ENCODE measurements at regions not wholly inside any gene's neighbourhood (a gene's known extent, or its start where the extent isn't known, plus 50 kb on each side); places are given as distances from the start of the nearest gene placed in this dataset.

DNA sequence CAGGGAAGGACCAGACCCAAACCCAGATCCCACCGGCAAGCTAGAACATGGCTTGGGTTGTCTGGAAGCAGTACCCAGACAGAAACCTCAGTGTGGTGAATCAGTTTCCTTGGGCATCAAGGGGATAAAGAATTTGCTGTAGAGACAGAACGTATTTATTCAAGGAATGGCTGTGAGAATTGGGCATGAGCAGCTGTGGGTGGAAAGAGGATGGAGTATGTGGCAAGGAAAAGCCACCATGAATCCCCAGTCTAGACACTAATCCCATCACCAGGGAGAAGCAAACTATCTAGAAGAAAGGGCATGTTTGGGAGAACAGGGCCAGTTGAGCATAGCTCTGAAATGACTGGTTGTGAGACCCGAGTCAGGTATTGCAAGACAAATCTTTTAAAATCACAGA, 109.2 kb downstream of the TOMM20 start:
- peak overlapping the region; percentile 33 for H3K4me3 Mint-ChIP-seq
- peak overlapping the region; percentile 27 for H3K27ac Mint-ChIP-seq
- peaks cover 76% of the 10 kb centered on the region for H3K4me1 Mint-ChIP-seq
- H3K9me3 Mint-ChIP-seq: peaks cover 8% of the 10 kb centered on the region
- peaks cover 6% of the 10 kb centered on the region for H3K36me3 Mint-ChIP-seq
- ATAC-seq (no peak), DNase-seq (ENCODE audit: low spot score in 2 of 2) (no peak)

DNA sequence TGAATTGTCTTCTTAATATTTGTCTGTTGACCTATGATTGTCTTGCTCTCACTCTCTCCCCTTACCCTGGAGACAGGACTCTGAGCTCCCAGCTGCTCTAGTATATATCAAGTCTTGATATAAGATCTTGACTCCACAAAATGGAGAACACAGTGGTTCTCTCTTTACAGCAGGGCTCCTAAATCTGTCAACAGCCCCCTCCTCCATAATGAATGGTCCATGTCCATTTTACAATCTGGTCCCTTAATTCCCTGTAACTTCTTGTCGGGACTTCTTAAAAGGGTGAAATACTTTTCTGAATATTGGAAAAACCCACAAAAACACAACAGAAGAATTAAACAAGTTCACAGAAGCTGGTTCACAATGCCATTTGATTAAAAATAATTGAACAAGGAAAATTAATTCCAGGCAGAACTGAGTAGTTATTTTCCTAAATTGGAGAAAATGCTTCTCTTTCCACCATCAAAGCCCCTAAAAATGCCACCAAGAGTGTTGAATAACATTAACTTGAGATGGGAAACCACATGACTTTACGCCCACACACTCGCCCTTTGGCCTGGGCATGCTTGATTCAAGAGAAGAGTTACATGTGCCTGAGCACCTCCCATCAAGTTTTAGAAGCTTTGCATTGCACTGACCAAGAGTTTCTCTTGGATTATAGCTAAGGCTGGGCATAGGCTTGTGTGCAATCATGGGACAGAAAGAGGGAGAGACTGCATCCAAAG, 109.8 kb downstream of the TOMM20 start:
- ATAC-seq (no peak), DNase-seq (ENCODE audit: low spot score in 2 of 2) (no peak)
- peaks cover 9% of the 10 kb centered on the region for H3K9me3 Mint-ChIP-seq
- H3K4me3 Mint-ChIP-seq: peak overlapping the region; percentile 33
- H3K36me3 Mint-ChIP-seq: peaks cover 6% of the 10 kb centered on the region
- peak overlapping the region; percentile 27 for H3K27ac Mint-ChIP-seq
- H3K4me1 Mint-ChIP-seq: peaks cover 80% of the 10 kb centered on the region

DNA sequence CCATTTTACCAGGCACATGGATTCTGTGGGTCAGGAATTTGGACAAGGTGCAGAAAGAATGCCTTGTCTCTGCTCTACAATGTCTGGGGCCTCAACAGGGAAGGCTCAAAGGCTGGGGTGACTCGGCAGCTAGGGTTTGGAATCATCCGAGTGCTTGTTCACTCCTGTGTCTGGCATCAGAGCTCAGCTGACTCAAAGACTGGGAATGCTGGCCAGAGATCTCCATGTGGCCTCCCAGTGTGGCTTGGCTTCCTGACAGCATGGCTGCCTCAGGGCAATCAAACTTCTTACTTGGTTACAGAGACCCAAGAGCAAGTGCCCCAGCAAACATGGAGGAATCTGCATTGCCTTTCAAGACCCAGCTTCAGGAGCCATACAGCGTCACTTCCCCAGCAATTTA, 110.5 kb downstream of the TOMM20 start:
- Mint-ChIP-seq H3K9me3 (peaks cover 9% of the 10 kb centered on the region), H3K27ac (peak overlapping the region; percentile 27), H3K4me1 (peaks cover 78% of the 10 kb centered on the region), H3K4me3 (no peak overlapping the region), H3K36me3 (peaks cover 6% of the 10 kb centered on the region)
- DNase-seq (ENCODE audit: low spot score in 2 of 2) (no peak), ATAC-seq (no peak)

DNA sequence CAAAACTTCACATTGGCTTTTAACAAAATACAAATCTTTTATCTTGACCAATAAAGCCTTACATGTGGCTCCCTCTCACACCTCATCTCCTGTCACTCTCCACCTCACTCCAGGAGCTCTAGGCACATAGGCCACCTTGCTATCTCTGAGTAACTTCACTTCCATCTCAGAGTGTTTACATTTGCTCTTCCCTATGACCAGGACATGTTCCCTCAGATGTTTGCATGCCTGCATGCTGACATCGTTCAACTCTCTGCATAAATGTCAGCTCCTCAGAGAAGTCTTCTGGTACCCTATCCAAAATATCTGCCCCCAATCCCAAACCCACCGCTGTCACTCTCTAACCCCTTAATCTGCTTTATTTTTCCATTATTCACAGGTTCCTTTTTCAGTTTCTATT, 110.9 kb downstream of the TOMM20 start:
- ATAC-seq (no peak), DNase-seq (ENCODE audit: low spot score in 2 of 2) (no peak)
- Mint-ChIP-seq H3K36me3 (peaks cover 6% of the 10 kb centered on the region), H3K27ac (no peak overlapping the region), H3K4me3 (no peak overlapping the region), H3K4me1 (peaks cover 78% of the 10 kb centered on the region), H3K9me3 (peaks cover 9% of the 10 kb centered on the region)

DNA sequence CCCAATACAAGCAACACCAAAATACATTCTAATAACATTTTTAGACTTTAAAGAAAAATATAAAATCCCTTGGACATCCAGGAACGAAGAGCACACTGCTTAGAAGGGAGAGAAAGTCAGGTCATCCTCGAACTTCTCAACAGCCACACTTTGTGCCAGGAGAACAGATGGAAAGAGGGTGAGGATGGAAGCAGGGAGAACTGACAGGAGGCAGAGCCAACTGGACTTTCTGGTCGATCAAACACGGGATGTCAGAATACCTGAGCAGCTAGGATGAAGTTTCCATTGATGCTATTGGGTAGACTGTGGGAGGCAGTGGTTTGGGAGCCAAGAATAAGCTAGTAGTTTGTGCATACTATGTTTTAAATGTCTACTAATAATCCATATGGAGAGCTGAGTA, 111.4 kb downstream of the TOMM20 start:
- Mint-ChIP-seq H3K4me3 (no peak overlapping the region), H3K36me3 (peaks cover 10% of the 10 kb centered on the region), H3K9me3 (peaks cover 9% of the 10 kb centered on the region), H3K27ac (peak overlapping the region; percentile 8), H3K4me1 (peaks cover 78% of the 10 kb centered on the region)
- no peak for DNase-seq (ENCODE audit: low spot score in 2 of 2)
- ATAC-seq: no peak

DNA sequence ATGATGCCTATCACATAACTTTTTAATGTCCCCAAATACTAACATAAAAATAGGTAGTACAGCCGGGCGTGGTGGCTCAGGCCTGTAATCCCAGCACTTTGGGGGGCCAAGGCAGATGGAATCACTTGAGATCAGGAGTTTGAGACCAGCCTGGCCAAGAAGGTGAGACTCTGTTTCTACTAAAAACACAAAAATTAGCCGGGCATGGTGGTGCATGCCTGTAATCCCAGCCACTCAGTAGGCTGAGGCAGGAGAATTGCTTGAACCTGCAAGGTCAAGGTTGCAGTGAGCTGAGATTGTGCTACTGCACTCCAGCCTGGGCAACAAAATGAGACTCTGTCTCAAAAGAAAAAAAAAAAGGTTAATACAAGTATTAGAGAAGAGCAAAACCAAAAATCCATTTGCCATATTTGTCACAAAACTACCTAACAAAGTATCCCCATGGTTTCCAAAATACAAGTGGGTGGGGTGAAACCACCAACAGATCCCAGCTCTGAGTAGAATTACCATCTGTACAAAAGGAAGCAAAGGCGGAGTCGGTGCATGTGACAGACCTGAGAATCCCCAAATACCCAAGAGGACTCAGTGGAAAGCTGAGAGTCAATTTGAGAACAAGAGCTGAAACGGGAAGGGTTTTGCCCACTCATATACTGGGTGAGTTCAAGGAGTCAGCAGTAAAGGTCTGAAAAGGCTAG, 113.2 kb downstream of the TOMM20 start:
- ATAC-seq (peak; percentile 58), DNase-seq (ENCODE audit: low spot score in 2 of 2) (peak in 1 of 2 donors; percentile 84)
- Mint-ChIP-seq H3K36me3 (peaks cover 27% of the 10 kb centered on the region), H3K4me1 (peaks cover 91% of the 10 kb centered on the region), H3K27ac (peak overlapping the region; percentile 85), H3K4me3 (peak overlapping the region; percentile 43), H3K9me3 (peaks cover 9% of the 10 kb centered on the region)

DNA sequence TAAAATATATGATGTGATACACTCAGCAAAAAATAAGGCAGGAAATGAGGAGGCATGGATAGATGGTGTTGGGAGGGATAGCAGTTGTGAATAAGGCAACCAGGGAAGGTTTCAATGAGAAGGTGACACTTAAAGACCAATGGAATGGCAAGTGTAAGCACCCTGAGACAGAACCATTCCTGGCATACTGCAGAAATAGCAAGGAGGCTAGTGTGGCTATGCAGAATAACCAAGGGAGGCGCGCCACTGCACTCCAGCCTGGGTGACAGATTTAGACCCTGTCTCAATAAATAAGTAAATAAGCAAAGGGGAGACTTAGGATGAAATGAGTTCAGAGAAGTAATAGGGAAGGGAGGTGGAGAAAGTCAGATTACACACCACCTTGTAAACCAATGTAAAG, 113.9 kb downstream of the TOMM20 start:
- Mint-ChIP-seq H3K27ac (peak overlapping the region; percentile 85), H3K4me1 (peaks cover 91% of the 10 kb centered on the region), H3K9me3 (peaks cover 10% of the 10 kb centered on the region), H3K4me3 (peak overlapping the region; percentile 43), H3K36me3 (peaks cover 29% of the 10 kb centered on the region)
- no peak for DNase-seq (ENCODE audit: low spot score in 2 of 2)
- ATAC-seq: no peak

DNA sequence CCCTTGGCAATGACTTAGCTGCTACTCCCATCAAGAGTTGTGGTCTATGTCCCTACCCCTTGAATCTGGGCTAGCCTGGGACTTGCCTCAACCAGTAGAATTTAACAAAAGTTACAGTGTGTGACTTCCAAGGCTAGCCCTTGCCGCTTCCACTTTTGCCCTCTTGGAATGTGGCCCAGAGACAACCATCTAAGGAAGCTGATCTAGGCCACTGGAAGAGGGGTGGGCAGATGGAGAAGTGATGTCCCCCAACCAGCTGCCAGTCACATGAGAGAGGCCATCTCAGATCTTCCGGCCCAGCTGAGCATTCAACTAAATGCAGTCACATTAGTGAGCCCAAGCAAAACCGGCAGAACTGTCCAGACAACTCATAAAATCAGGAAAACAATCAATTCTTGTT, 115.1 kb downstream of the TOMM20 start:
- DNase-seq (ENCODE audit: low spot score in 2 of 2) (no peak), ATAC-seq (no peak)
- Mint-ChIP-seq H3K4me1 (peaks cover 91% of the 10 kb centered on the region), H3K27ac (peak overlapping the region; percentile 91), H3K4me3 (no peak overlapping the region), H3K9me3 (peaks cover 8% of the 10 kb centered on the region), H3K36me3 (peaks cover 34% of the 10 kb centered on the region)

DNA sequence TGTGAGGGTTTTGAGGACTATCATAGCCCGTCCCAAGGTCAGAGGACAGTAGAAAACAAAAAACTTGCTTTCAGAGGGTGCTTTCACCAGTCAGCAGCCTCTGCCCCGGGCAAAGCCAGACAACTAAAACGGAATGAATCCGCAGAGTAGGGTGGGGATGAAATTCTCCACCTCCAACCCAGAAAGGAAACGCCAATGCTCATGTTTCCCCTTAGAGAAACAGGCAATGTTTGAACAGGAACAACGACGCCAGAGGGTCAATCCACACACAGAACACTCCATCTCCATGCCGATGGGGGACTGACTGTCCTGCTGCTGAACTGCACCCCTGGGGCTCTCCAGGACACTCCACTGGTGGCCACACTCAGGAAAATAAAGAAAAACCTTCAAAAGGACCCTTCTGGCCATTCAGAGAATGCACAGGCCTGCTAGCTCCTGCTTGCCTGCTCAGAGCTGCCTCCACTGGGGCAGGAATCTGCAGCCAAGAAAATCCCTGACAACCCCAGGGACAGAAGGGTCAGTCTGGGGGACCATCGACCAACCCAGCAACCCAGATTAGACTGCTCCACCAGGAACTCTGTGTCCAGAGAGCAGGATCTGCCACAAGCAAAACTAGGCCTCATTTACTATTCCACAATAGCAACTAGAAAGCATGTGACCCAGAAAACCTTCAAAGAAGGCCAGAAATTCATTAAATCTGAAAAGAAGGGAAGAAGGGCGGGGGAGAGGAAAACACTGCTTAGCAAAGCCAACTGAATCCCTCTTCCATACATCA, 116.0 kb downstream of the TOMM20 start:
- H3K4me3 Mint-ChIP-seq: peak overlapping the region; percentile 47

DNA sequence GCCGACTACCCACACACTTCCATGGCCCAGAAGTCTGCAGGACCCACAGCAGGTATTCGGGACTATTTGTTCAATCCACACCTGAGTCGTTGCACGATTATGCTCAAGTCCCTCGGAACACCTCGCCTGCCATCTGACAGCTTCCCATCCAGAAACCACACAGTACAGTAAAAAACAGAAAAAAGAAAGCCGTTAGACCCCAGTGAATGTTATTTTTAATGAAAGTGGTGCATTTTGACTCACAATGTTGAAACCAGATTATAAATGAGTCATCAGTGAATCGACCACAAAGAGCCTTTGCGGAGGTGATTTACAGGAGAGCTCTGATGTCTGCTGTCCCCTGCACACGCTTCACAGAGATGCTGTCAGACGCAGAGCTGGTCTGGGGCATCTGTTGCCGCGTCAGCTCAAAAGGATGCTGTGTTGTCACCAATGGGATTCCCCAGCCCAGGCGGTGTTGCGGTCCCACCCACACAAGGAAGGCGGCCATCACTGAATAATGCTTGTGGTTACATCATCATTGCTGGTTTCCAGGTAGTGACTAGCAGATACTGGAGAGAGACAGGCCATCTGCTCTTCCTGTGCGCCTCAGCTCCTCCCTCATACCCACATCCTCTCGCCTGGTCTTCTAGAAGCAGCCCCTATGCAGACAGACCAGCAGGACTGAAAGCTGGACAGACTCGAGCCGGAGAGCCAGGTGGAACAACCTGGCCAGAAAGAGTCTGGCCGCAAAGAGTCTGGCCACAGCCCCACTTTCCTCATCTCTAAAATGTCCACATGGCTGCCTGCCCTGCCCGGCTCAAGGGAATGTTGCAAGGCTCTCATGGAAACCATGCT, 116.8 kb downstream of the TOMM20 start:
- Mint-ChIP-seq H3K9me3 (peaks cover 6% of the 10 kb centered on the region), H3K4me1 (peaks cover 84% of the 10 kb centered on the region), H3K27ac (peak overlapping the region; percentile 91), H3K4me3 (peak overlapping the region; percentile 47), H3K36me3 (peaks cover 38% of the 10 kb centered on the region)
- ATAC-seq (peak; percentile 95), DNase-seq (ENCODE audit: low spot score in 2 of 2) (peak; percentile 85 to 97)

More for the DNA sequence above, 116.0 kb downstream of the TOMM20 start:
- DNase-seq (ENCODE audit: low spot score in 2 of 2) (no peak), ATAC-seq (no peak)
- Mint-ChIP-seq H3K27ac (peak overlapping the region; percentile 91), H3K4me1 (peaks cover 88% of the 10 kb centered on the region), H3K36me3 (peaks cover 34% of the 10 kb centered on the region), H3K9me3 (peaks cover 6% of the 10 kb centered on the region)

DNA sequence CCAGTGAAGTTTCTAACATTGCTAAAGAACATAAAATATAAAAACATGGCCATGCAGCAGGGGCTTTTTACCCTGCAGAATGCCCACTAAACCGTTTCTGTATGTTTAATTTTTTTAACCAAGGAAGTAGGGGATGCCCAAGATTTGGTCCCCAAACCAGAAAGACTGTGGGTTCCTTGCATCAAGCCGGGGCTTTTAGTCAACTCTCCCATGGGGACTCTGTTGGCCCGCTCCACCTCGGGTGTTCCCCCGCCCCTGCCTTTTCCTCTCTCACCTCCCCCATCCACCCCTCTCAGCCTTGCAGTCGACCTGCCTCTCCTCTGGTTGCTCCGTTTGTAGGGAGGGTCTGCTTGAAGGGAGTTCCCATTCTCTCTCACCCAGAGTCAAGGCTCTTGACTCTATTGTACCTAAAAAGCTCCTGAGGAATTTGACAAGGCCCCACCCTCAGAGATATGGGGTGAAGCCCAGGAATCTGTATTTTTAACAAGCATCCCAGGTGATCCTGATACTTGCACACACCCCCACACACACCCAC, 117.5 kb downstream of the TOMM20 start:
- Mint-ChIP-seq H3K36me3 (peaks cover 44% of the 10 kb centered on the region), H3K9me3 (peaks cover 6% of the 10 kb centered on the region)

DNA sequence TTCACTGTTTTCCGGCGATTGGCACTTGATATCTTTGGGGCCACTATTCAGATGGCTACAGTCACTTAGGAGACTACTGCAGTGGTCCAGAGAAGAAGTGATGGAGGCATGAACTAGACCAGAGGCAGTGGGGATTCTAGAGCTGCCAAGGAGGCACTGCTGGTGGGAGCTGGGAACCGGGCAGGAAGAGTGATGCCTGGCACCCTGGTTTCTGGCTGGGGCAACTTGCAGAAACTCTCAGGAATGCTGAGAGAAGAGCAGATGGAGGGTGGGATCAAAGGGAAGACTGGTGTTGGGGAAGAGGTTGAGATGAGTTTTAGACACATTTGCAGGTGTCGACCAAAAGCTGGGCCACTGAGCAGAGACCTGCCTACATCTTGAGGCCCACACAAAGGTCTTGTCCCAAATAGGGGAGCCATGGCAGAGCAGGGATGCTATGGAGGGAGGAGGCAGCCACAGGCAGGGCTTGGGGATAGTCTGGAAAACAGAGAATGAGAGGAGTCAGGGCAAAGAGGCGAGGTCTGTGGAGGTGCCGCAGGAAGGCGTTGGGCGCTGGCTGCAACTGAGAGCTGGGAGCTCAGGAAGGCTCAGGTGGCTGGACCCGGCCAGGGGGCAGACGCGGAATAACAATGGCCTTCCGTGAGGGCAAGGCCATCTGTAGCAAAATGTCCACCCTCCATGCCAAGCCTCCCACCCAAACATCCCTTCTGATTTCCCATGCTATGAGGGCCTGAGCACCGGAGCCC, 118.9 kb downstream of the TOMM20 start:
- peak overlapping the region; percentile 28 for H3K4me3 Mint-ChIP-seq
- ATAC-seq (no peak), DNase-seq (ENCODE audit: low spot score in 2 of 2) (no peak)
- peaks cover 6% of the 10 kb centered on the region for H3K9me3 Mint-ChIP-seq
- peaks cover 73% of the 10 kb centered on the region for H3K4me1 Mint-ChIP-seq
- H3K27ac Mint-ChIP-seq: peak overlapping the region; percentile 53
- peaks cover 39% of the 10 kb centered on the region for H3K36me3 Mint-ChIP-seq

More for the DNA sequence above, 117.5 kb downstream of the TOMM20 start:
- H3K4me3 Mint-ChIP-seq: peak overlapping the region; percentile 47
- ATAC-seq (peak; percentile 4), DNase-seq (ENCODE audit: low spot score in 2 of 2) (peak in 1 of 2 donors; percentile 83)
- peak overlapping the region; percentile 91 for H3K27ac Mint-ChIP-seq
- peaks cover 85% of the 10 kb centered on the region for H3K4me1 Mint-ChIP-seq

DNA sequence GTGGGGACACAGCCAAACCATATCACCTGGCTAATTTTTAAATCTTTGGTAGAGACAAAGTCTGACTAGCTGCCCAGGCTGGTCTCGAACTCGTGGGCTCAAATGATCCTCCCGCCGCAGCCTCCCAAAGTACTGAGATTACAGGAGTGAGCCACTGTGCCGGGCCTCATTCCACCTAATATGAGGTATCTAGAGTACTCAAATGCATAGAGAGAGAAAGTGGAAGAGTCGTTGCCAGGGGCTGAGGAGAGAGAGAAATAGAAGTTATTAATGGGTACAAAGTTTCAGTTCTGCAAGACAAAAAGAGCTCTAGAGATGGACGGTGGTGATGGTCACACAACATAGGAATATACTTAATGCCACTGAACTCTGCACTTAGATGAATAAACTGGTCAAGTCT, 119.6 kb downstream of the TOMM20 start:
- Mint-ChIP-seq H3K4me1 (peaks cover 66% of the 10 kb centered on the region), H3K27ac (peak overlapping the region; percentile 70)

DNA sequence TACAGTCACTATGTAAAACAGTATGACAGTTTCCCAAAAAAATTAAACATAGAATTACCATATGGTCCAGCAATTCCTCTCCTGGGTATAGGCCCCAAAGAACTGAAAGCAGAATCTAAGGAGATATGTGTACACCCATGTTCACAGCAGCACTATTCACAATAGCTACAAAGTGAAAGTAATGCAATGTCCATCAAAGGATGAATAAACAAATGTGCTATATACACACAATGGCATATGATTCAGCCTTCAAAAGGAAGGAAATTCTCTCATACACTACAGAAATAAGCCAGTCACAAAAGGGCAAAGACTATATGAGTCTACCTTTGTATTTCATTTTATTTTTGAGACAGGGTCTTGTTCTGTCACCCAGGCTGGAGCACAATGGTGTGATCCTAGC, 120.4 kb downstream of the TOMM20 start:
- DNase-seq (ENCODE audit: low spot score in 2 of 2) (no peak), ATAC-seq (no peak)
- Mint-ChIP-seq H3K4me3 (no peak overlapping the region), H3K27ac (peak overlapping the region; percentile 70), H3K9me3 (peaks cover 4% of the 10 kb centered on the region), H3K4me1 (peaks cover 63% of the 10 kb centered on the region), H3K36me3 (peaks cover 39% of the 10 kb centered on the region)

More for the DNA sequence above, 119.6 kb downstream of the TOMM20 start:
- H3K36me3 Mint-ChIP-seq: peaks cover 39% of the 10 kb centered on the region
- no peak overlapping the region for H3K4me3 Mint-ChIP-seq
- ATAC-seq (no peak), DNase-seq (ENCODE audit: low spot score in 2 of 2) (no peak)
- peaks cover 4% of the 10 kb centered on the region for H3K9me3 Mint-ChIP-seq

All from stimulated activated effector memory CD8-positive, alpha-beta T cell treated with anti-CD3 and anti-CD28 coated beads, Interleukin-12 subunit alpha, Interleukin-12 subunit beta, amount 100 ng/mL, for 72 hours (primary cell).